Neural cell (in vitro differentiated cells): ENCODE measurements at regions not wholly inside any gene's neighbourhood (a gene's known extent, or its start where the extent isn't known, plus 50 kb on each side); places are given as distances from the start of the nearest gene placed in this dataset.
A peak's percentile ranks its signal among the peaks of the same experiment; 100 is the strongest.

Experiments used
- H2AFZ ChIP-seq: fragments of 200-600, 300-800 bp; sonication (generic), shearing (Covaris generic); 2 replicates; pipeline ENCODE4 v1.6.0; 2014; ENCODE audit warnings: low read depth, mild to moderate bottlenecking, antibody characterized with exemption, low read length, moderate library complexity
- H3F3A ChIP-seq: fragments of 200-600 bp; shearing (Covaris generic); 2 replicates; pipeline ENCODE4 v1.6.1; 2016; ENCODE audit warnings: mild to moderate bottlenecking, moderate library complexity, mixed read lengths, antibody characterized with exemption, low read length; ENCODE audit not compliant: insufficient read depth, poor library complexity, severe bottlenecking
- H3K27ac ChIP-seq: fragments of 200-600, 300-800 bp; sonication (generic), shearing (Covaris generic); 2 replicates; pipeline ENCODE4 v1.5.1; 2014; ENCODE audit warnings: mild to moderate bottlenecking, low read length, moderate library complexity
- H3K27me3 ChIP-seq: fragments of 300-800, 200-600 bp; sonication (generic), shearing (Covaris generic); 2 replicates; pipeline ENCODE4 v1.6.0; 2014; ENCODE audit warnings: mild to moderate bottlenecking, low read depth, low read length, moderate library complexity; ENCODE audit not compliant: insufficient read depth
- H3K36me3 ChIP-seq: fragments of 300-800, 200-600 bp; sonication (generic), shearing (Covaris generic); 2 replicates; pipeline ENCODE4 v1.5.1; 2014; ENCODE audit warnings: mild to moderate bottlenecking, antibody characterized with exemption, low read length, moderate library complexity; ENCODE audit not compliant: insufficient read depth
- H3K4me2 ChIP-seq: fragments of 300-800, 200-600 bp; sonication (generic), shearing (Covaris generic); 2 replicates; pipeline ENCODE4 v1.6.0; 2014; ENCODE audit warnings: mild to moderate bottlenecking, low read length
- H3K4me3 ChIP-seq: fragments of 300-800, 200-600 bp; sonication (generic), shearing (Covaris generic); 2 replicates; pipeline ENCODE4 v1.5.1; 2014; ENCODE audit warnings: mild to moderate bottlenecking, low read length, moderate library complexity
- H3K79me2 ChIP-seq: fragments of 200-600 bp; shearing (Covaris generic); replicated peaks from 2 replicates; pipeline ENCODE4 v1.6.0; 2014; ENCODE audit warnings: mild to moderate bottlenecking, low read length, moderate library complexity; ENCODE audit not compliant: insufficient read depth
- H3K9ac ChIP-seq: fragments of 300-800, 200-600 bp; sonication (generic), shearing (Covaris generic); 2 replicates; pipeline ENCODE4 v1.6.1; 2016; ENCODE audit warnings: mild to moderate bottlenecking, low read length, mixed read lengths
- H3K9me2 ChIP-seq: fragments of 200-600 bp; shearing (Covaris generic); 2 replicates; pipeline ENCODE4 v1.6.1; 2016; ENCODE audit warnings: mild to moderate bottlenecking, low read length, mixed read lengths; ENCODE audit not compliant: insufficient read depth
- H3K9me3 ChIP-seq: fragments of 200-600, 300-800 bp; sonication (generic), shearing (Covaris generic); 2 replicates; pipeline ENCODE4 v1.6.1; 2016; ENCODE audit warnings: mild to moderate bottlenecking, mixed run types, low read length, moderate library complexity, mixed read lengths
- H4K20me1 ChIP-seq: fragments of 200-600 bp; shearing (Covaris generic); 2 replicates; pipeline ENCODE4 v1.6.1; 2016; ENCODE audit warnings: mild to moderate bottlenecking, mixed run types; ENCODE audit not compliant: insufficient read depth
- EP300 ChIP-seq: fragments of 450-650 bp; conservative IDR thresholded peaks from 2 replicates; pipeline ENCODE4 v1.6.1; 2014; ENCODE audit warnings: antibody characterized with exemption, mild to moderate bottlenecking, moderate library complexity; ENCODE audit not compliant: poor library complexity, severe bottlenecking
- EZH2 ChIP-seq: fragments of 200-600, 300-800 bp; shearing (Covaris generic), sonication (generic); IDR thresholded peaks from 2 replicates; pipeline ENCODE4 v1.6.1; 2014; ENCODE audit warnings: antibody characterized with exemption, low read length, borderline replicate concordance, mild to moderate bottlenecking; ENCODE audit not compliant: insufficient read depth, poor library complexity, severe bottlenecking
- MXI1 ChIP-seq: fragments of 450-650 bp; conservative IDR thresholded peaks from 2 replicates; pipeline ENCODE4 v1.6.1; 2014; ENCODE audit warnings: antibody characterized with exemption, mild to moderate bottlenecking; ENCODE audit not compliant: poor library complexity, severe bottlenecking
- POLR2AphosphoS5 ChIP-seq: IDR thresholded peaks from 2 replicates; pipeline ENCODE4 v1.6.1; 2012
- RAD21 ChIP-seq: fragments of 450-650 bp; conservative IDR thresholded peaks from 2 replicates; pipeline ENCODE4 v1.6.1; 2014; ENCODE audit warnings: antibody characterized with exemption, mild to moderate bottlenecking, moderate library complexity
- REST ChIP-seq: IDR thresholded peaks from 2 replicates; pipeline ENCODE4 v1.6.1; 2012; ENCODE audit warnings: borderline replicate concordance
- SMC3 ChIP-seq: fragments of 450-650 bp; conservative IDR thresholded peaks from 2 replicates; pipeline ENCODE4 v1.6.1; 2014; ENCODE audit warnings: antibody characterized with exemption, mild to moderate bottlenecking, moderate library complexity; ENCODE audit not compliant: poor library complexity
- TAF1 ChIP-seq: IDR thresholded peaks from 2 replicates; pipeline ENCODE4 v1.6.1; 2012; ENCODE audit warnings: low read depth
- TF ChIP-seq, protein P1 (sequence below): fragments of 450-650 bp; IDR thresholded peaks from 2 replicates; pipeline ENCODE4 v1.5.1; 2014; ENCODE audit warnings: antibody characterized with exemption, mild to moderate bottlenecking, moderate library complexity; ENCODE audit not compliant: poor library complexity, severe bottlenecking

GRCh38 chr17:77466140-77466539 lies 325.4 kb downstream of the SEC14L1 start:
- no peak overlapping the region for H3K4me2 ChIP-seq
- no peak overlapping the region for H2AFZ ChIP-seq
- peak overlapping the region; percentile 17 for H3K4me3 ChIP-seq
- no peak overlapping the region for H3K27ac ChIP-seq
- no peaks in the 10 kb centered on the region for H3K9me3 ChIP-seq
- no peaks in the 10 kb centered on the region for H3K9me2 ChIP-seq
- no peaks in the 10 kb centered on the region for H3F3A ChIP-seq
- H3K79me2 ChIP-seq, result peaks cover 40% of the 10 kb centered on the region
- H3K36me3 ChIP-seq, result no peaks in the 10 kb centered on the region
- no peaks in the 10 kb centered on the region for H3K27me3 ChIP-seq
- TF ChIP-seq EP300 (no peak), EZH2 (no peak), SMC3 (no peak), POLR2AphosphoS5 (no peak), MXI1 (no peak), REST (no peak), TAF1 (no peak), RAD21 (no peak)
- TF ChIP-seq, protein P1, sequence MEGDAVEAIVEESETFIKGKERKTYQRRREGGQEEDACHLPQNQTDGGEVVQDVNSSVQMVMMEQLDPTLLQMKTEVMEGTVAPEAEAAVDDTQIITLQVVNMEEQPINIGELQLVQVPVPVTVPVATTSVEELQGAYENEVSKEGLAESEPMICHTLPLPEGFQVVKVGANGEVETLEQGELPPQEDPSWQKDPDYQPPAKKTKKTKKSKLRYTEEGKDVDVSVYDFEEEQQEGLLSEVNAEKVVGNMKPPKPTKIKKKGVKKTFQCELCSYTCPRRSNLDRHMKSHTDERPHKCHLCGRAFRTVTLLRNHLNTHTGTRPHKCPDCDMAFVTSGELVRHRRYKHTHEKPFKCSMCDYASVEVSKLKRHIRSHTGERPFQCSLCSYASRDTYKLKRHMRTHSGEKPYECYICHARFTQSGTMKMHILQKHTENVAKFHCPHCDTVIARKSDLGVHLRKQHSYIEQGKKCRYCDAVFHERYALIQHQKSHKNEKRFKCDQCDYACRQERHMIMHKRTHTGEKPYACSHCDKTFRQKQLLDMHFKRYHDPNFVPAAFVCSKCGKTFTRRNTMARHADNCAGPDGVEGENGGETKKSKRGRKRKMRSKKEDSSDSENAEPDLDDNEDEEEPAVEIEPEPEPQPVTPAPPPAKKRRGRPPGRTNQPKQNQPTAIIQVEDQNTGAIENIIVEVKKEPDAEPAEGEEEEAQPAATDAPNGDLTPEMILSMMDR, result no peak
- H3K9ac ChIP-seq, result no peak overlapping the region
- no peaks in the 10 kb centered on the region for H4K20me1 ChIP-seq

GRCh38 chr17:77466596-77467223 lies 325.9 kb downstream of the SEC14L1 start:
- Histone ChIP-seq H3K27ac (no peak overlapping the region), H3K4me3 (peak overlapping the region; percentile 17), H3K4me2 (no peak overlapping the region), H3F3A (no peaks in the 10 kb centered on the region), H2AFZ (no peak overlapping the region), H3K9ac (no peak overlapping the region), H3K9me2 (no peaks in the 10 kb centered on the region), H3K36me3 (no peaks in the 10 kb centered on the region), H3K27me3 (no peaks in the 10 kb centered on the region), H3K9me3 (no peaks in the 10 kb centered on the region), H3K79me2 (peaks cover 40% of the 10 kb centered on the region), H4K20me1 (no peaks in the 10 kb centered on the region)
- TF ChIP-seq MXI1 (no peak), SMC3 (no peak), TAF1 (no peak), EZH2 (no peak), EP300 (no peak), RAD21 (no peak), REST (no peak), POLR2AphosphoS5 (no peak)
- TF ChIP-seq, protein P1, result no peak
